ENCODE measurements at regions not wholly inside any gene's neighbourhood (a gene's known extent, or its start where the extent isn't known, plus 50 kb on each side); places are given as distances from the start of the nearest gene placed in this dataset.

DNA sequence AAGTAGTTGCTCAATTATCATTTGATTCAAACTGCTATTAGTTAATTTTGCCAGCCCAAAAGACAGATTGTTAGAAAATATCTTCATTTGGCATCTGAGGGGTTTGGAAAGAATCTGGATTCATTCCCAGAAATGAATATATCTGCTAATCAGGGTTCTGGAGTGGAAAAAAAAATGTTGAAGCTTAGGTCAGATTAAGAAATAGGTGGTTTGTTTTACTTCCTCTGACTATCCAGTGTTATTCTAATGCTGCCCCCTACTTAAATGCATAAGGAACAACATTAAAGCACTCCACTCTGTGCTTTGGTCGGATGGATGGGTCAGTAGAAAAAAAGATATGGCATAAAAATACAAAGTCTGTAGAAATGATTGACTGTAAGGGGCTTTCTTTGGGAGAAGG, 89.0 kb downstream of the LUZP4 start:
- H3K36me3 ChIP-seq, result no peaks in the 10 kb centered on the region
- DNase-seq, result no peak
- 39 to 60% (median 49%) methylated on average over 1 of the region's 1 CpG for WGBS, 5 donors
- peaks cover 0 to 7% (median 0%) of the 10 kb centered on the region in 4 donors for H3K9me3 ChIP-seq
- TF ChIP-seq EP300 (IDR thresholded peaks at IDR 0.05) (no peak), POLR2A (IDR thresholded peaks at IDR 0.05) (no peak), POLR2AphosphoS5 (IDR thresholded peaks at IDR 0.05) (no peak), CTCF (IDR thresholded peaks at IDR 0.05) (no peak)
- no peaks in the 10 kb centered on the region for H3K4me1 ChIP-seq
- no peaks in the 10 kb centered on the region for H3K27me3 ChIP-seq
- intact Hi-C loops (cut with DNase I; ENCODE audit: low total_unique reads), result no loop called here
- no peak overlapping the region for H3K27ac ChIP-seq
- no peak overlapping the region for H3K4me3 ChIP-seq

DNA sequence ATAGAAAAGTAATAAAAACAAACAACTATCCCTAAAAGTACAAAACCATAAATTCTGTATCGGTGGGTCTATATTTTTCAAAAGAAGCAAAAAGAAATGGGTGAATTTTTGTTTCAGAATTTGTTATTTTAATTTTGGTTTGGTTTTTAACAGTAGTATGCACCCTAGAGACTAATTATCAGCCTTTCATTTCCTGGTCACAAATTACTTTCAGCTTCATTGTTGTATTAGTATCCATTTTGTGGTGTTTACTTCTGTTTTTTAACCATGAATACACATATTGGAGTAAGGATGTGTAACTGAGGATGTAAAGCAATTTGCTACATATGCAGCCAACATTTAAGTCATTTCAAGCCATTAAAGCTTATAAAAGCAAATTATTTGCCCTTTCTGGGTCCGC, 97.8 kb downstream of the LUZP4 start:
- TF ChIP-seq CTCF (IDR thresholded peaks at IDR 0.05) (no peak), EP300 (IDR thresholded peaks at IDR 0.05) (no peak), POLR2A (IDR thresholded peaks at IDR 0.05) (no peak), POLR2AphosphoS5 (IDR thresholded peaks at IDR 0.05) (no peak)
- Histone ChIP-seq H3K9me3 (no peaks in the 10 kb centered on the region), H3K27ac (no peak overlapping the region), H3K27me3 (no peaks in the 10 kb centered on the region), H3K4me1 (no peaks in the 10 kb centered on the region), H3K36me3 (no peaks in the 10 kb centered on the region), H3K4me3 (no peak overlapping the region)
- WGBS, 5 donors, result 82 to 100% (median 92%) methylated on average over 2 of the region's 2 CpGs
- intact Hi-C loops (cut with DNase I; ENCODE audit: low total_unique reads), result no loop called here
- no peak for DNase-seq

- intact Hi-C loops (cut with DNase I; ENCODE audit: low total_unique reads), result no loop called here
- DNase-seq, result no peak
- Histone ChIP-seq H3K4me3 (no peak overlapping the region), H3K36me3 (no peaks in the 10 kb centered on the region), H3K9me3 (no peaks in the 10 kb centered on the region), H3K4me1 (no peaks in the 10 kb centered on the region), H3K27ac (no peak overlapping the region), H3K27me3 (no peaks in the 10 kb centered on the region)
- TF ChIP-seq EP300 (IDR thresholded peaks at IDR 0.05), result no peak
- TF ChIP-seq POLR2AphosphoS5 (IDR thresholded peaks at IDR 0.05), result no peak
- TF ChIP-seq POLR2A (IDR thresholded peaks at IDR 0.05), result no peak
- TF ChIP-seq CTCF (IDR thresholded peaks at IDR 0.05), result no peak
- WGBS, 5 donors, result 74 to 83% (median 79%) methylated on average over 4 of the region's 4 CpGs
Observed at GRCh38 chrX:115388879-115389278, 99.4 kb downstream of the LUZP4 start.

DNA sequence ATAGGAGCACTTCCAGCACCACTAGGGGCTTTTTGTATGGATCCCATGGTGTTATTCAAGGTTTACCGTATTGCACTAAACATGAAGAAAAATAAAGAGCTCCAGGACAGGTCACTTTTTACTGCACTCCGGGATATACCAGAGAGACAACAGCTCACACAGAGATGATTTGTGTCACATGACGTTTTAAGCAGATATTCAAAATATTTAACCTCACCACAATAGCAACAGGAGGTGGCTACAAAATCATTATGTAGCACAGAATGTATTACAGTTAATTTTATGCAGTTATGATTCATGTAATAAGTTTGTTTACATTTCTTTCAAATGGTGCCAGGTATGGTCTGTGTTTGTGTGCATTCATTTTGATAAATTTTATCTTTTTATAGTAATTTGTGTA, 100.6 kb downstream of the LUZP4 start:
- Histone ChIP-seq H3K4me3 (no peak overlapping the region), H3K27me3 (no peaks in the 10 kb centered on the region), H3K27ac (no peak overlapping the region), H3K36me3 (no peaks in the 10 kb centered on the region), H3K4me1 (no peaks in the 10 kb centered on the region), H3K9me3 (no peaks in the 10 kb centered on the region)
- no peak for DNase-seq
- 61 to 80% (median 70%) methylated on average over 3 of the region's 3 CpGs for WGBS, 5 donors
- intact Hi-C loops (cut with DNase I; ENCODE audit: low total_unique reads), result no loop called here
- no peak for TF ChIP-seq EP300 (IDR thresholded peaks at IDR 0.05)
- TF ChIP-seq POLR2A (IDR thresholded peaks at IDR 0.05), result no peak
- no peak for TF ChIP-seq CTCF (IDR thresholded peaks at IDR 0.05)

Data from stomach (tissue), 8 donors.